ENCODE measurements at regions not wholly inside any gene's neighbourhood (a gene's known extent, or its start where the extent isn't known, plus 50 kb on each side); places are given as distances from the start of the nearest gene placed in this dataset.

DNA sequence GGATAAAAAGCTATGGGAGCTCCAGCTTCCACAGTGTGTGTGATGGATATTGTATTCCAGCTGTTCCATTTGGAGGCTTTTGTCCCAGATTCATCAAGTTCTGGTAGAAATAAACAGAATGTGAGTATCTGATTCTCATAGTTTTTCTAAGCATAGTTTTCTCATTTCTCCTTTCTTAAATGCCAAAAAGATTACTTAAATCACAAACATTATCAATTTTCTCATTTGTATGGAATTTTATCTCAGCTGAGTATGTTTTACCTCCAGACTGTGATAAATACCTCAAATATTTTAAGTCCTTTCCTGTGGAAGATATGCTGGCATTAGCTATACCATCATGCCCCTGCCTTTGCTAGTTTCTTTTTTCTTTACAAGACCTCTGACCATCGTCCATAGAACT lies 767.3 kb downstream of the TFAP2A start:
- DNase-seq, result no peak

- DNase-seq, result peak; percentile 70
These were observed 767.8 kb downstream of the TFAP2A start for GRCh38 chr6:9647071-9647445.

DNA sequence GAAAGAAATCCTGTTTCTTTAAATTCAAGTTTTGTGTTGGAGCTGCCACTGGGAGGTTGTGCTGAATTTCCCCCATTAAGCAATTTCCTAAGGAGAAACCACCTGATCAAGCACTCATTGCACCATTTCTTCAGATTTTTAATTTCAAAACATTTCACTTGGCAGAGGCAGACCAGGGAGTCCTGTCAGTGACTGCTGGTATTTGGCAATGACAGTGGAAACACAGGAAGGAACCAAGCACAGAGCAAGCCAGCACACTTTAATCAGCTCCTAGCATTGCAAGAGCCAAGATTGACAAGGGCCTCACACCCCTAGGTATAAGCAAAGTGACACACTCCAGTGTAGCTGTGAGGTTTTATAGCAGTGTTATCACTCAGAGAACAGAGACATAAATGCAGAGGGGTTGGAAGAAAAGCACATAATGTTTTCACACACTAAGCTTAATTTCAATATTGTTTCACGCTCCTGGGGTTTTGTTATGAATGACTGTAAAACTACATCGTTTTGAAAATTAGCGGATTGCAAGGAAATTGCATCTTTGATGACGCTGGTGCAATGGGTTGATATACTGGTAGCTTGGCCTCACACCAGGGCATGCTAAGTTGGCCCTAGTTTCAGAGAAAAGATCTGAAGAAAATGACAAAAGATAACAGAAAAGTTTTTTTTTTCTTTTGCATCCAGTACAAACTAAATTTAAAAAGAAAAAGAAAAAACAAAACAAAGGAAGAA lies 768.4 kb downstream of the TFAP2A start:
- DNase-seq, result peak; percentile 40

DNA sequence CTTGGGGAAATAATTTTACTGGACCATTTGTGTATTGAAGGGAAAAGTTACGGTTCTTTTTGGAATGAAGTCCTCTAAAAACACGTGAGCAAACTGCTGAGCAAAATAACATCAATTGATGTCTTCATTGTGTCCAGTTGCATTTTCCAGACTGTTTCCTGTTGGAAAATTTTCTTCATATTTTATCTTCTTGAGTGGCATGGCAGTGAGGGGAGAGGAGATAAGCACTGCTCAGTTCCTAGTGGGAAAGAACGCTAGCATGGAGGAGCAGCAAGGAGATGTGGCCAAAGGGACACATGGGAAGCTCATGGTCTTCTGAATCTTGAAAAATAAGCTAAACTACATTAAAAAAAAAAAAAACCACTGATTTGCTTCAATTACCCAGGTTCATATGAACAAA lies 776.0 kb downstream of the TFAP2A start:
- DNase-seq, result no peak

GRCh38 chr6:9634776-9635175 lies 780.1 kb downstream of the TFAP2A start:
- peak; percentile 37 for DNase-seq

DNA sequence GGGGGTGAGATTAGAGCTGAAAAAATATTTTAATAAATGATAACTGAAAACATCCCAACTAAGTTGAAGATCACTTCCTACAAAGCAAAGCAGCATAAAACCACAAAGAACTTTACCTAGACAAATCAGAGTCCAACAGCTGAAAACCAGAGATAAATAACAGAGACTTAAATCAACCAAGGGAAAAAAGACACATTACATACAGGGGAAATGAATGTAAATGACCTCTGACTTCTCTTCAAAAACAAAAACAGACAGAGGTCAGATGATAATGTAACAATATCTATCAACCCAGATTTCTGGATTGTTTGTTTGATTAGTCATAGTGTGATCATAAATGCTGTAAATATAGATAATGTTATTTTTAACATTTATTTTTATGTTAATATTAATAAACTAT lies 782.8 kb downstream of the TFAP2A start:
- DNase-seq, result no peak

- DNase-seq, result no peak
These were observed 786.1 kb downstream of the TFAP2A start for GRCh38 chr6:9628819-9629218.

GRCh38 chr6:9627916-9628315 lies 787.0 kb downstream of the TFAP2A start:
- DNase-seq, result no peak

- no peak for DNase-seq
These were observed 790.9 kb downstream of the TFAP2A start for GRCh38 chr6:9623985-9624384.

- no peak for DNase-seq
These were observed 791.5 kb downstream of the TFAP2A start for GRCh38 chr6:9623228-9623832.

DNA sequence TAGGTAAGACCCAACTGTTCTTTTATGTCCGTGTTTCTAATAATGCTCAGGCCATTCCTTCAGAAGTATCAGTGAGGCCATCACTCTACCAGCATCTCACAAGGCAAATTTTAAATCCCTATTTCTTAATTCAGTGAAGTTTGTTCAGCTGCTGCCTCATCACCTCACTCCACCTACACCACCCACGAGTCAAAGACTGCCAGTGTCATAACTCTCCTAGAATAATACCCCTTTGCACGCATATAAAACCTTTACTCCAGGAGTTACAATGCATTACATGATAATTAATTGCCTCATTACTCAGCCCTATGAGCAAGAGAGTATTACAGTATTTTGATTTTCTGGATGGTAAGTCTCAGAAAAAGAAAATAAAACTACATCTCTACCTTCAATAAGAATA lies 793.6 kb downstream of the TFAP2A start:
- no peak for DNase-seq

DNA sequence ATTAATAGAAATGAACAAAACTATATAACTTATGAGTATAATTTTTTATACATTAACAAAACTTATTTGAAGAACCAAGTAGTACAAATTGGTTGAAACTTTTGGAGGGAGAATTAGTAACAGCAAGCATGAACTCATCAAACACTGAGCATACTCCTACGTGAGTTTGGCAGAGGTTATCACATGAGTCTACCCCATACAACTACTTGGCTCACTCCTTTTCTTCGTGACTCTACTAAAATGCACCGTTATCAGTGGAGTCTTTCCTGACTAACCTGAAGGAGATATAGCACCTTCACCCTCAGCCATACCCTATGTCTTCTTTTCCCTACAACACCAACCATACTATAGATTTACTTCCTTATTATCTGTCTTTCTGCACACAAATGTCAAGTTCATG lies 794.2 kb downstream of the TFAP2A start:
- no peak for DNase-seq

DNA sequence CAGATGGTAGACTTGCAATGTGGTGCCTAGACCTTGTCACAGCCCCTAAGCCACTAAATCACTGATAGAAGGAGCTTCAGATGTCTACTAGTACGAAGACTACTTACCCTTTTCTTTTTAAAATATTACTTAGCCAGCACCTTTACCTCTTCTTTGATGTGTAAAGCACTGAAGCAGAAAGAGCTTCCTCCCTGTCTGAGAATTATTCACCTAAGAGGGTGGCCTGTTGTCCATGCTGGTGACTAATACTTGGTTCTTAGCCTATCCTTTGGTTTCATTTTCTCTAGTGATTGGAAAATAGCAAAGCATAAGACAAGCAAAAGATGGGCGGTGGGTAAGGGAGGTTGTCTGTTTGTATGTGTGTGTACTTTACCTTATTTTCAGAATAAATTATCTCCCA lies 794.6 kb downstream of the TFAP2A start:
- DNase-seq, result no peak

GRCh38 chr6:9614778-9615177 lies 800.1 kb downstream of the TFAP2A start:
- DNase-seq, result no peak

DNA sequence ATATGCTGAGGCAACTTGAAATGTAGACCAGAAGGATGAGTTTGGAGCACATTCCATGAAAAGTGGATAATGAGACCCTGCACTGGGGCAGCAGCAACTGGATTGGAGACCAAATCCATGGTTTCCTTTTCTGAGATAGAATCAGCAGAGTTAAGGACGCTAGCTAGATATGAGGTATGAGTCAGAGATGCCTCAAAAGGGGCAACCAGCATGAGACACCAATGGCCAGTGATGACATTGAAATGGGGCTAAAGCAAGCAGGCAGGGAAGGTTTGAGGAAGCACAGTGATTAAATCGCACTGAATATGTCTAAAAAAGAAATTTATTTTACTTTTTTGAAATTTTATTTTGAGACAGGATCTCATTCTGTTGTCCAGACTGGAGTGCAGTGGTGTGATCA lies 802.4 kb downstream of the TFAP2A start:
- no peak for DNase-seq

- peak; percentile 87 for DNase-seq
These were observed 804.1 kb downstream of the TFAP2A start for GRCh38 chr6:9610620-9611415.

DNA sequence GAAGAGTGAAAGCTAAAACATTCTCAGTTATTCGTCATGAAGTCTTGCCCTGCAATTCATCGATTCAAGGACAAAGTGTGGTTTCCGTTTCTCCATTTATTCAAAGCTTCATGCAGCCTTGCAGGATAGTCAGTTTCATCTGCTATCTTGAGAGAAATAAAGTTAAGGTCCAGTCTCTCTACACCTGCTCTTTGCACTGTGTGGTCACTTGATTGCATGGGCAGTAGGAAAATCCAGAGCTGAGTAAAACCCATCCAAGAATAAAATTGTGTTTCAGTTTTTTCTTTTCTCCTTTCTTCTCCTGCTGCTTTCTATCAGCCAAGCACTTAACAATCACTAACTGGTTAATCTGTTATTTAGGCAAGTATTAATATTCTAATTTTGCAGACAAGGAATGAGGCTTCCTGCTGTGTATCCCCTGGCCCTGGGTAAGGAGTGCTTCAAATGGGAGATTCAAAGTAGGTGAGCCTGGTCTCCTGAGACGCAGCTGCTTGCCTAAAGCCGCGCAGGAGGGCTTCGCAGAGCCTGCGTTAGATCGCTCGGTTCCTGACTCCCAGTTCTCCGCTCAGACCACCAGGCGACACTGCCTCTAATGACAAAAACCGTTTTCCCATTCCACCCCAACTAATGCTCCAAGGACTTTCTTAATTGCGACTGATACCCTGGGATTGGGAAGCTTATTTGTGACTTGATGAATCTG lies 808.3 kb downstream of the TFAP2A start:
- no peak for DNase-seq

DNA sequence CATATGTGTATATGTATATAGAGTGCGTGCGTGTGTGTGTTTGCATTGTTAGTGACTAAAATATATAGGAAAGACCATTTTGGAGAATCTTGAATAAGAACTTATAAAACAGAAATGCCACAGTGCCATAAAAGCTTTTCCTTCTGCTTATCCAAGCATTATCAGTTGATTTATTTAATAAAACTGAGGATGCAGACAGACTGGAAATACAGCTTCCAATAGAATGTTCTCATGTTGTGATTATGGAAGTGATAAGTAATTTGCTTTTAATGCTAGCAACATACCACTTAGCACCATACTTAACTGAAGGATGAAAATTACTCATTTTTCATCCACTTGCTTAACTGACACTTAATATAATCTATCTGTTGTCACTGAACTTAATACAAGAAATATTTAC lies 820.1 kb downstream of the TFAP2A start:
- DNase-seq, result no peak

GRCh38 chr6:9593554-9593953 lies 821.3 kb downstream of the TFAP2A start:
- no peak for DNase-seq

DNA sequence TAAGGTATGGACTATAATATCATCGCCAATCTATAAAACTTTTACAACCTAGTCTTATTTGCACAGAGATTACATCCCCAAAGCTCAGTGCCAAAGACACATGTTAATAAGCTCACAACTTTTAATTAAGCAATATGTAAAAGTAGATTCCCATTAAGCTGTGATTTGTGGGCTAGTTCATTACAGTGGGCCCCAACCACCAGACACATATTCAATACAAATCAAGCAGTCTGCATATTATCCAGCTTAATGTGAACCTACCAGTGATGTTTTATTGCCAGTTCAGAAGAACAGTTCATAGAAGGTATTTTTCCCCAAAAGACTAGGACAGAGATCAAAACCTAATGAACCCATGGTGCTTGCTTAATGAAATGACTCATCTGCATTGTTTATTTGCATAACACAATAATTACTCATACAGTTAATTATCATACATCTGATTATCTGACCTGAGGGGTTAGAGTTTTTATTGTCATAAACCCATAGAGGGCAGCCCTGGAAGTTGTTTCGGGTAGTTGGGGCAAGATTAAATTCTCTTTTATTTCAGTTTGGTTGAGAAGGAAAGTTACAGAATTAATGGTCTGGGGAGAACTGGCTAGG lies 831.0 kb downstream of the TFAP2A start:
- DNase-seq, result peak; percentile 51

- peak; percentile 70 for DNase-seq
These were observed 833.7 kb downstream of the TFAP2A start for GRCh38 chr6:9581155-9581554.

GRCh38 chr6:9576521-9576920 lies 838.4 kb downstream of the TFAP2A start:
- no peak for DNase-seq

DNA sequence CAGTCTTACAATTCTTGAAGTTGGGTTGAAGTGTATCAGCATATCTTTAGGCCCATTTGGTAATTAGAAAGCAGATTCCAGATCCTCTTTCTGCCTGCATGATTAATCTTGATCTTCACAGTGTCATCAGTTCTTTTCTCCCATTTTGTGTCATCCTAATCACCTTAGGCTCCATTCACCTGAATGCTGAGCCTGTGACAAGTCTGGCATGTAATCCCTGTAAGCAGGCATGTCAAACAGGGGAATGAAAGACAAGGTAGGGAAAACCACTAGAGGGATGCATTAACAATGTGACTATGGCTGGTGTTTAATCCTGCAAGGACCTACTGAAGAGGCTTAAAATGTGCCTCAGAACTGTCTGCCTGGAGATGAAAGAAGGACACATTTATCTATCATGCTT lies 848.8 kb downstream of the TFAP2A start:
- no peak for DNase-seq

All from NCI-H69 (cell line).